ENCODE measurements at regions not wholly inside any gene's neighbourhood (a gene's known extent, or its start where the extent isn't known, plus 50 kb on each side); places are given as distances from the start of the nearest gene placed in this dataset.

GRCh38 chr5:67375606-67376005, 179.0 kb upstream of the CD180 start:
- TF ChIP-seq, protein P1, sequence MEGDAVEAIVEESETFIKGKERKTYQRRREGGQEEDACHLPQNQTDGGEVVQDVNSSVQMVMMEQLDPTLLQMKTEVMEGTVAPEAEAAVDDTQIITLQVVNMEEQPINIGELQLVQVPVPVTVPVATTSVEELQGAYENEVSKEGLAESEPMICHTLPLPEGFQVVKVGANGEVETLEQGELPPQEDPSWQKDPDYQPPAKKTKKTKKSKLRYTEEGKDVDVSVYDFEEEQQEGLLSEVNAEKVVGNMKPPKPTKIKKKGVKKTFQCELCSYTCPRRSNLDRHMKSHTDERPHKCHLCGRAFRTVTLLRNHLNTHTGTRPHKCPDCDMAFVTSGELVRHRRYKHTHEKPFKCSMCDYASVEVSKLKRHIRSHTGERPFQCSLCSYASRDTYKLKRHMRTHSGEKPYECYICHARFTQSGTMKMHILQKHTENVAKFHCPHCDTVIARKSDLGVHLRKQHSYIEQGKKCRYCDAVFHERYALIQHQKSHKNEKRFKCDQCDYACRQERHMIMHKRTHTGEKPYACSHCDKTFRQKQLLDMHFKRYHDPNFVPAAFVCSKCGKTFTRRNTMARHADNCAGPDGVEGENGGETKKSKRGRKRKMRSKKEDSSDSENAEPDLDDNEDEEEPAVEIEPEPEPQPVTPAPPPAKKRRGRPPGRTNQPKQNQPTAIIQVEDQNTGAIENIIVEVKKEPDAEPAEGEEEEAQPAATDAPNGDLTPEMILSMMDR (IDR thresholded peaks at IDR 0.05) = no peak
- TF ChIP-seq POLR2A (IDR thresholded peaks at IDR 0.05) = no peak
- H3K9me3 ChIP-seq = no peaks in the 10 kb centered on the region
- WGBS, 2 donors = 92 to 93% methylated on average over 2 of the region's 2 CpGs
- no peak overlapping the region for H3K27ac ChIP-seq
- intact Hi-C loops (cut with DNase I) = no loop called here
- DNase-seq = no peak
- peaks cover 13 to 25% of the 10 kb centered on the region in 2 donors for H3K4me1 ChIP-seq
- H3K36me3 ChIP-seq = no peaks in the 10 kb centered on the region
- H3K27me3 ChIP-seq = no peaks in the 10 kb centered on the region
- H3K4me3 ChIP-seq (replicated peaks in 1 of 3) = no peak overlapping the region

- Histone ChIP-seq H3K27ac (no peak overlapping the region), H3K36me3 (no peaks in the 10 kb centered on the region), H3K4me3 (replicated peaks in 1 of 3) (no peak overlapping the region), H3K27me3 (no peaks in the 10 kb centered on the region), H3K4me1 (peaks cover 13 to 14% of the 10 kb centered on the region in 2 donors), H3K9me3 (no peaks in the 10 kb centered on the region)
- DNase-seq = no peak
- no peak for TF ChIP-seq POLR2A (IDR thresholded peaks at IDR 0.05)
- TF ChIP-seq, protein P1 (IDR thresholded peaks at IDR 0.05) = no peak
- intact Hi-C loops (cut with DNase I) = no loop called here
- WGBS, 2 donors = 67 to 72% methylated on average over 2 of the region's 2 CpGs
Measured at GRCh38 chr5:67374378-67374777, 177.8 kb upstream of the CD180 start.

DNA sequence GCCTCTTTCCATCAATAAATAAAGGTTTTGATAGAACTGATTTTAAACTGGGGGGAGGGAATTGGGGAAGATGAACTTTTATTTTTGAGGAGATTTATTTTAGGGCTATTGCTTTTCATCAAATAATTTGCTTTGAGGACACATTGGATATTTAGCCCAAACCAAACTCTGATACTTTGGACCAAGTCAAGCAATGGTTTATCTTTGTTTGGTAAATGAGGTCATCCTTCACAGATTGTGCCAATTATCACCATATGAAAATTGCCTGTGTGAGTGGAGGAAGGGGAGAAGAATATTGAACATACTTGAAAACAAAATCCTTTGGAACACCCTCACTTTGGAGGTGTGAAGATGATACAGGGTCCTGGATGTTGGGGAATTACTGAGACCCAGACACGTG, 176.9 kb upstream of the CD180 start:
- DNase-seq = no peak
- no peak overlapping the region for H3K27ac ChIP-seq
- TF ChIP-seq, protein P1 (IDR thresholded peaks at IDR 0.05) = no peak
- H3K9me3 ChIP-seq = no peaks in the 10 kb centered on the region
- 90 to 96% methylated on average over 1 of the region's 1 CpG for WGBS, 2 donors
- intact Hi-C loops (cut with DNase I) = no loop called here
- H3K4me1 ChIP-seq = peaks cover 8 to 11% of the 10 kb centered on the region in 2 donors
- no peaks in the 10 kb centered on the region for H3K27me3 ChIP-seq
- no peaks in the 10 kb centered on the region for H3K36me3 ChIP-seq
- no peak overlapping the region for H3K4me3 ChIP-seq (replicated peaks in 1 of 3)

DNA sequence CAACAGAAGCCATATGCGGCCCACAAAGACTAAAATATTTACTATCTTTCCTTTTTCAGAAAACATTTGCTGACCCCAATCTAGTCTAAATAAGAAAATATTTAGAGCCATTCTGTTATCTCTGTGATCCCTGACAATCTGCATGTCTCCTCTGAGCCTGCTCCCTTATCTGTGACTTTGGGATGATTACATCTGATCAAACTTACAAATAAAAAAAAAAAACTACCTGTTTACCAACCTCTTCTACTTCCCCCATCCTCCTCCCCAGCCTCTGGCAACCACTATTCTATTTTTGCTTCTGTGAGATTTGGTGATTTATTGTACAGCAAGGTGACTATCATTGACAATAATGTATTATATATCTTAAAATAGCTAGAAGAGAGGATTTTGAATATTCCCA, 176.3 kb upstream of the CD180 start:
- Histone ChIP-seq H3K9me3 (no peaks in the 10 kb centered on the region), H3K36me3 (no peaks in the 10 kb centered on the region), H3K27me3 (no peaks in the 10 kb centered on the region), H3K4me3 (replicated peaks in 1 of 3) (no peak overlapping the region), H3K4me1 (peaks cover 3 to 6% of the 10 kb centered on the region in 2 donors), H3K27ac (no peak overlapping the region)
- DNase-seq = no peak
- TF ChIP-seq, protein P1 (IDR thresholded peaks at IDR 0.05) = no peak
- no peak for TF ChIP-seq POLR2A (IDR thresholded peaks at IDR 0.05)
- 88 to 91% methylated on average over 1 of the region's 1 CpG for WGBS, 2 donors
- intact Hi-C loops (cut with DNase I) = no loop called here

GRCh38 chr5:67371924-67372323, 175.3 kb upstream of the CD180 start:
- WGBS, 2 donors = 80 to 90% methylated on average over 1 of the region's 1 CpG
- TF ChIP-seq, protein P1 (IDR thresholded peaks at IDR 0.05) = no peak
- no peak for TF ChIP-seq POLR2A (IDR thresholded peaks at IDR 0.05)
- intact Hi-C loops (cut with DNase I) = no loop called here
- DNase-seq = no peak
- Histone ChIP-seq H3K36me3 (no peaks in the 10 kb centered on the region), H3K27me3 (no peaks in the 10 kb centered on the region), H3K27ac (no peak overlapping the region), H3K9me3 (no peaks in the 10 kb centered on the region), H3K4me1 (no peaks in the 10 kb centered on the region), H3K4me3 (replicated peaks in 1 of 3) (no peak overlapping the region)
